Mucosa of descending colon (tissue), 3 donors: ENCODE measurements at regions not wholly inside any gene's neighbourhood (a gene's known extent, or its start where the extent isn't known, plus 50 kb on each side); places are given as distances from the start of the nearest gene placed in this dataset.
"Not testable (repeated sequence)": the region's sequence is repeated elsewhere in the genome, so short reads cannot be mapped to it uniquely, and the experiment has no call there.

Experiments used
- ATAC-seq: fragments of 200-7000 bp; cut with Tn5 transposase; one replicate; pipeline ENCODE4 v1.9.1; 2020; ENCODE audit warnings: mild to moderate bottlenecking, moderate library complexity
- DNase-seq, 3 donors: peaks; one replicate each; pipeline ENCODE4 v3.0.0-alpha.2; 2020
- H3K36me3 ChIP-seq: fragments of 200-600 bp; one replicate; pipeline ENCODE4 v1.8.0; 2021; ENCODE audit warnings: low read depth, mild to moderate bottlenecking
- H3K4me1 ChIP-seq: fragments of 200-600 bp; one replicate; pipeline ENCODE4 v1.8.0; 2021; ENCODE audit warnings: low read depth, mild to moderate bottlenecking
- H3K4me3 ChIP-seq: fragments of 200-600 bp; one replicate; pipeline ENCODE4 v1.8.0; 2021; ENCODE audit warnings: mild to moderate bottlenecking
- H3K9me3 ChIP-seq: fragments of 200-600 bp; one replicate; pipeline ENCODE4 v1.8.0; 2021; ENCODE audit warnings: mild to moderate bottlenecking
- intact Hi-C, 2 donors: fragments of 100-400 bp; cut with DNase I in 1 of 2; cut with micrococcal nuclease in 1 of 2; formaldehyde crosslinking; loops; one replicate each; pipeline versions ENCODE4 v1.11.0 to v1.11.1; 2022; cut with DNase I, micrococcal nuclease
- TF ChIP-seq, protein P1 (sequence below): fragments of 200-600 bp; IDR thresholded peaks from one replicate; pipeline ENCODE4 v1.8.0; 2022; ENCODE audit warnings: antibody characterized with exemption, mild to moderate bottlenecking
- donor health status: DM: no; HTN: no; CAD: no; lungs with moderate emphysema.
- donor health status: DM: no; HTN: no; CAD: no.
- donor health status: DM: no; HTN: yes; CAD: no.

- TF ChIP-seq, protein P1, sequence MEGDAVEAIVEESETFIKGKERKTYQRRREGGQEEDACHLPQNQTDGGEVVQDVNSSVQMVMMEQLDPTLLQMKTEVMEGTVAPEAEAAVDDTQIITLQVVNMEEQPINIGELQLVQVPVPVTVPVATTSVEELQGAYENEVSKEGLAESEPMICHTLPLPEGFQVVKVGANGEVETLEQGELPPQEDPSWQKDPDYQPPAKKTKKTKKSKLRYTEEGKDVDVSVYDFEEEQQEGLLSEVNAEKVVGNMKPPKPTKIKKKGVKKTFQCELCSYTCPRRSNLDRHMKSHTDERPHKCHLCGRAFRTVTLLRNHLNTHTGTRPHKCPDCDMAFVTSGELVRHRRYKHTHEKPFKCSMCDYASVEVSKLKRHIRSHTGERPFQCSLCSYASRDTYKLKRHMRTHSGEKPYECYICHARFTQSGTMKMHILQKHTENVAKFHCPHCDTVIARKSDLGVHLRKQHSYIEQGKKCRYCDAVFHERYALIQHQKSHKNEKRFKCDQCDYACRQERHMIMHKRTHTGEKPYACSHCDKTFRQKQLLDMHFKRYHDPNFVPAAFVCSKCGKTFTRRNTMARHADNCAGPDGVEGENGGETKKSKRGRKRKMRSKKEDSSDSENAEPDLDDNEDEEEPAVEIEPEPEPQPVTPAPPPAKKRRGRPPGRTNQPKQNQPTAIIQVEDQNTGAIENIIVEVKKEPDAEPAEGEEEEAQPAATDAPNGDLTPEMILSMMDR = no peak
- intact Hi-C loops = no loop called here
- no peaks in the 10 kb centered on the region for H3K36me3 ChIP-seq
- ATAC-seq = no peak
- H3K4me3 ChIP-seq = no peak overlapping the region
- H3K4me1 ChIP-seq = no peaks in the 10 kb centered on the region
- no peaks in the 10 kb centered on the region for H3K9me3 ChIP-seq
- DNase-seq = no peak
Measured at GRCh38 chr10:7056216-7056615, 354.6 kb downstream of the SFMBT2 start.

DNA sequence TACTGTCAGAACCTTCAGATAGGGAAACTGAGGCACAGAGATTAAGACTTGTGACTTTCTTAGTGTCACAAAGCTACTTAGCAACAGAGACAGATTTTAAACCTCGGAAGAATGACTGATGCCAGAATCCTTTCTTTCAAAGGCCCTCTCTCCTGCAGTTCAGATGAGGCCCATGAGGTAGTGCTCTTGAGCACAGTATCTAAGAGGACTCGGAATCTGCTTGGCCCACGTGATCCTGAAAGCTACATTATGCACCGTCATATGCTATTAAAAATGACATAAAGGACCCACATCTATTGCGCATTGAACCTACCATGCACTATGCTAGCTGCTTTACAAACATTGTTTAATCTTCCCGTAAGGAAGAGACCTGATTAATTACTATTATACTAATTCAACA, 355.9 kb downstream of the SFMBT2 start:
- ATAC-seq = no peak
- Histone ChIP-seq H3K4me1 (no peaks in the 10 kb centered on the region), H3K9me3 (no peaks in the 10 kb centered on the region), H3K36me3 (no peaks in the 10 kb centered on the region), H3K4me3 (no peak overlapping the region)
- intact Hi-C loops = no loop called here
- TF ChIP-seq, protein P1 = no peak
- DNase-seq = no peak

DNA sequence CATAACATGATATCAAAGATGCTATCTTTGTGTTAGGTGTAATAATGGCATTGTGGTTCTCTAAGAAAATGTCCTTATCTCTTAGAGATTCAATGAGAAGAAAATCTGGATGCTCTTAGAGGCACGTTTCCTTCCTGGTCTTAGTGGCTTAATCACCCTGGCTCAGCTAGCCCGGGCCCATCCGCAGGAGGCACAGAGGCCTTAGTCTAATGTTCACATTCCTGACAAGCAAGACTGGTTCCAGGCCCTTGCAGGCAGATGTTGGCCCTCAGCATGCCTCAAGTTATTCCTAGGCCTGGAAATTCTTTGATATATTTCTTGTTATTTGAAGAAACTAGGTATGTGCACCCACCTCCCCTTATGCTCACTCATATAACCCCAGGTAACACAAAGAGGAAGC, 357.6 kb downstream of the SFMBT2 start:
- no peaks in the 10 kb centered on the region for H3K9me3 ChIP-seq
- H3K4me3 ChIP-seq = no peak overlapping the region
- TF ChIP-seq, protein P1 = no peak
- H3K36me3 ChIP-seq = no peaks in the 10 kb centered on the region
- DNase-seq (no peak), ATAC-seq (no peak)
- H3K4me1 ChIP-seq = no peaks in the 10 kb centered on the region
- intact Hi-C loops = no loop called here

- H3K4me3 ChIP-seq, intact Hi-C loops, H3K9me3 ChIP-seq, H3K4me1 ChIP-seq, DNase-seq, H3K36me3 ChIP-seq, ATAC-seq: not testable (repeated sequence)
Measured at GRCh38 chr10:7050024-7050423, 360.8 kb downstream of the SFMBT2 start.

DNA sequence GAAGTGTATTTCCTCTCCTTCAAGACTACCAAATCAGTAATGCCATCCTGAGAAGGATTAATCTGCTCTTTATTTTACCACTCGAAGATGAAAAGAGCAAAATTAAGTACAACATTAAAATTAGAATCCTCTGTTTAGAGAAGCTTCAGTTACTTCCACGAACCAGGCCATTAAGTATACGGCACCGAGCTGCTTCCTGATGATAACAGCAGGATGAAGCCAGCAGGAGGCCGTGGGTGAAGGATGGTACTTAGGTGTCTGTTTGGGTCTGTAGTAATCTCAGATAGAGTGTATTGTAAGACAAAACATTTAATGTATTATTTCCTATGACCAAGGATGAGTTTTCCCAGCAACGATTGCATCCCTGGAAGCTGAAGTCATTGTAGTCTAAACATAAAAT, 362.8 kb downstream of the SFMBT2 start:
- DNase-seq (no peak), ATAC-seq (no peak)
- Histone ChIP-seq H3K4me1 (no peaks in the 10 kb centered on the region), H3K36me3 (no peaks in the 10 kb centered on the region), H3K9me3 (no peaks in the 10 kb centered on the region), H3K4me3 (no peak overlapping the region)
- intact Hi-C loops = no loop called here
- TF ChIP-seq, protein P1 = no peak

- ATAC-seq (no peak), DNase-seq (no peak)
- intact Hi-C loops = no loop called here
- no peaks in the 10 kb centered on the region for H3K9me3 ChIP-seq
- no peak overlapping the region for H3K4me3 ChIP-seq
- TF ChIP-seq, protein P1 = no peak
- no peaks in the 10 kb centered on the region for H3K4me1 ChIP-seq
- no peaks in the 10 kb centered on the region for H3K36me3 ChIP-seq
Measured at GRCh38 chr10:7046615-7047014, 364.2 kb downstream of the SFMBT2 start.
